Activated CD4-positive, alpha-beta T cell treated with anti-CD3 and anti-CD28 coated beads, Interleukin-2, Interleukin-4, amounts not matched to agents 100 ng/mL and 50 ng/mL, durations not matched to agents 16 hours and 8 hours (primary cell): ENCODE measurements at regions not wholly inside any gene's neighbourhood (a gene's known extent, or its start where the extent isn't known, plus 50 kb on each side); places are given as distances from the start of the nearest gene placed in this dataset.

ENCODE experiments used
- DNase-seq: peaks from one replicate; pipeline ENCODE4 v3.0.0-alpha.2; 2020; ENCODE audit warnings: low spot score

DNA sequence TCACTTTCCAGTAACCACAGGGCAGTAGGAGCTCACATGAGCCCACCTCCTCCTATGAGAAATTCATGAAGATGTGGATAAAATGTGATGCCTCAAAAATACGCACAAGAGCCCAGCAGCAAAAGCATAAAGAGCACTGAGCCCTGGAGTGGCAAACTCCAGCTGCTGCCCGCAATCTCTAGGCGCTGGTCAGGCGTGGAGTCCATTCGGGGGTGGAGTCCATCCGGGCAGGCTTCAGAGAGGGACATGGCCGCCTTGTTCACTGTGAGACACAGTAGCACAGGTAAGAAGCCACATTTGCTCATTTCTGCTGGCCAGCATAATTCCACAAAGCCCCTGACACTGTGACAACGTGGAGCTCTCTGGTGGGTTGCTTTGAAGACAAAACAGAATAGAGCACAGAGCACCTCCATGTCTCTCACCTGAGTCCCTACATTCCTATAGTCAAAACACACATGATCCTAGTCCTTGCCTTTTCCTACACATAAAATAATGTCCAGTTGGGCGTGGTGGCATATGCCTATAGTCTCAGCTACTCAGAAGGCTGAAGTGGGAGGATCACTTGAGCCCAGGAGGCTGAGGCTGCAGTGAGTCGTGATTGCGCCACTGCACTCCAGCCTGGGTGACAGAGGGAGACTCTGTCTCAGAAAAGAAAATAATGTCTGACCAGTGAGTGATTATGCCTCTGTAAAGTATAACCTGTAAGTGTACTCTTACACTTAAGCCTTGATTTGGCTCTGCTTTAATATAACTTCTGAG, 365.2 kb downstream of the GADD45G start:
- DNase-seq, result no peak

DNA sequence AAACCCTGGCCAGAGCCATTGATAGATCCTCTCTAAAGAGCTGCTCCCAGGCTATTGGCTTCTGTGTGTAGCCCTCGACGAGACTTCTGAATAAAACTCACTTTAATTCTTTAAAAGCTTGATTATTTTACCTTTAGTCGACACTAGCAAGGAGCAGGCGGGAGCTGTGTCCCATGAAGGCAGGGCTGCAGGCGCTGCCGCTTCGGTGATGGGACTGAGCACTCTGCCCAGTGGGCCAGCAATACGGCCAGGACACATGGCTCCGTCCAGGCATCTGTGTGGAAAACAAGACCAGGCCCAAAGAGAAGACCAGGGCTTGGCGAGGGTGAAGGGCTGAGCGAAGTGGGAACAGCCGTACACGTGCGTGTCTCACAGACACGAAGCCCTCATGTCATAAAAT, 365.9 kb downstream of the GADD45G start:
- no peak for DNase-seq

DNA sequence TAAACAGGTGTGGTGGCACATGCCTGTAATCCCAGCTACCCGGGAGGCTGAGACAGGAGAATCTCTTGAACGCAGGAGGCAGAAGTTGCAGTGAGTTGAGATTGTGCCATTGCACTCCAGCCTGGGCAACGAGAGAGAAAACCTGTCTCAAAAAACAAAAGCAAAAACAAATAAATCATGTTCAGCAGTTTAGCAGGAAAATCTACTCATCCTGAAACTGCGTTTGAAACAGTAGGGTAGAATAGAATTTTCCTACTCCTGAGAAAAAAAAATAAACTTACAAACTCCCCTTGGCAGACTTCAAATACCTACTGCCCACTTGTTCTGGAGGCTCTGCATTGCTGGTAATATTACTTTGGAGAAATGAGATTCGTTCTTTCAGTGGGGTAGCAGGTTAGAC, 367.7 kb downstream of the GADD45G start:
- DNase-seq, result peak; percentile 57

- no peak for DNase-seq
Measured at GRCh38 chr9:89974582-89974981, 369.8 kb downstream of the GADD45G start.

- no peak for DNase-seq
Measured at GRCh38 chr9:89975024-89975423, 370.2 kb downstream of the GADD45G start.

- no peak for DNase-seq
Measured at GRCh38 chr9:89975630-89976029, 370.8 kb downstream of the GADD45G start.

DNA sequence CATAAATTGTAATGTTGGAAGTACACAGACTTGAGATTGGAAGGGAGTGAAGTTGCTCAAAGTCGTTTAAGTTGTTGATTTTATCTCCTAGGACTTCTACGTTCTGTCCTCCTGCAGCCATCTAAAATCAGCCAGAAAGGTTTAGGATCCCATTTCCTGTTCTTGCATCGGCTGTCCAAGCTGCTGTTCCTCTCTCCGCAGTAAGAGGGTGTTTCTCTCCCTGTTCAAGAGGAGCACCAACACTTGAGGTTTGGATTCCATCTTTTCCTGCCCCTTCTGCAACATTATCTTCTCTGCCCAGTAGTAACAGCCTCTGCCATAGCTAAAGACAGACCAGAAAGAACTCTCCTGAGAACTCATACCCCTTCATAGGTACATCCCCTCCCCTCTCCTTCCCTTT, 373.4 kb downstream of the GADD45G start:
- no peak for DNase-seq

DNA sequence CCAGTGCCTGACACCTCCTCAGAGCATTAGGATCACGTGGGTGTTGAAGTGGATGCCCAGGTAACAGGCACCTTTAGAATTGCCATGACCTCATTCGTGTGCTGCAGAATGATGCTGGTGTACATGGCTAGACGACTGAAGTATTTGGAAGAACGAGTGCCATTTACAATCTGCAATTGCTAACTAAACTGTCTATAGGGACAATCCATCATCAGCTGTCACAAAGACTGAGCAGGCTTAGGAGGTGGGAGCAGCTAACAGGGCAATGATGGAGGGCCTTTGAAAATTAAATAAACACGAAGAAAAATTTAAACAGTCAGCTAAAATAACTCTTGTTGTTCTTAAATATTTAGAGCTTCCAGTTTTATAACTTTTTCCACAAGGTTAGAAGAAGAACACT, 375.8 kb downstream of the GADD45G start:
- DNase-seq, result no peak

DNA sequence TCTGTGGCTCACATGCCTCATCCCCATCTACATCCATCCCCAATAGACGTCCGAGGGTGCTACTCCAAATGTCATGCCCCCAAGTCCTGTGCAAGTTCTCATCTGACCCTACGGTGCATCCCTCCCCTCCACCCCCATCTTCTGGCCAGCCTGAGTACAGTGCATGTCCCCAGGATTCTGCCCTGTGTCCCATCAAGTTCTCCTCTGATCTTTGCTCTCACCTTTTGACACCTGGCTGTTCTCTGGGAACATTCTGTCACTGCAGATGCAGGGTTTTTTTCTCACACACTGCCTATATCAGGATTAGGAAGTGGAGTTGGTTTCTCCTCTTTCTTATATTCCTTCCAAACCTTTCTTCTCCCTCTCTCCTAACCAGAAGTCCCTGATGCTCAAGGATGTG, 377.2 kb downstream of the GADD45G start:
- DNase-seq, result no peak

DNA sequence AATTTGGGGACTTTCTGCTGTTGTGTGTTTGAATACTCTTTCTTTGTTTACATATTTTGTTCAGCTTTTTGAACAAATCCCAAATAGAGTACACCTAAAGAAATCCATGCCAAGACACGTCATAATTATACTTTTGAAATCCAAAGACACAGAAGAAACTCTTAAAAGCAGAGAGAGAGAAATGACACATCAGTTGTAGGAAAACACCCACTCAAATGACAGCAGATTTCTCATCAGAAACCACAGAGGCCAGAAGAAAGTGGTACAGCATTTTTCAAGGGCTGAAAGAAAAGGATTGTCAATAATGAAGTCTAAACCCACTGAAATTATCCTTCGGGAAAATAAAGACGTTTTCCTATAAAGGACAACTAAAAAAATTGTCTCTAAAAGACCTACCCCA, 378.6 kb downstream of the GADD45G start:
- DNase-seq, result peak; percentile 77

DNA sequence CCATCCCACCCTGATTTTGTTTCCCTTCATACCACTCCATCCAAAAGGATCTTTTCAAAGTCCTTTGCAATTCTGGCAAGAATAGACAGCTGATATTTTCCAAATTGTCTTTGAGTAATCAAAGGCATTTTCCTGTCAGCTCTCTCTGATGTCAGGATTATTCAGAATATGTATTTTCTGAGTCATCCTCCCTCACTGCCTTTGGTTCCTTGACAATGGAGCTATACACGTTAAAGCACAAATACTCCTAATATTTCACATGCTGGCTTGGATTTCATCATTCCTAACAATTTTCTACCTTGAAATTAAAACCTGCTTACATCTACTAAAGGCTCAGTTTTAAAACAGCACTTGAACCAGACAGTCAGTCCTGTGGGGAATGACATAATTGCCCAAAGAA, 379.4 kb downstream of the GADD45G start:
- DNase-seq, result peak; percentile 53

DNA sequence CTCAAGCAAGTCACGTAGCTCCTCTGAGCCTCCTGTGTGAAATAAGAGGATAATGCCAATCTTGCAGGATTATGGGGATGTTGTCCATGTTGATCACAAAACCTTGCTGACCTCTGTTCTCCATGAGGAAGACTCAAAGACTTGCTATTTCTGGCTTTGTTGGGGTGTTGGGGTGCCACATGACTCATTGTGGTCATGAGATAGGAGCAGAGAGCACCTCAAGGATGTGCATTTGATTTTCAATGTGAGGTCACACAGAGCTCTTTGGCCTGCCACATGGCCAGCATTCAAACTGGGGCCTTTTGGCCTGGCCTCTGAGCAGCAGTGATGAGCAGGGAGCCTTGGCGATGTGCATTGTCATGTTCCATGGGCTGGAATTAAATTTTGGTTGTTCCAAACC, 380.3 kb downstream of the GADD45G start:
- no peak for DNase-seq

GRCh38 chr9:89986190-89986589, 381.4 kb downstream of the GADD45G start:
- peak; percentile 42 for DNase-seq

- DNase-seq, result no peak
Measured at GRCh38 chr9:89988458-89988857, 383.6 kb downstream of the GADD45G start.

GRCh38 chr9:89991204-89991790, 386.5 kb downstream of the GADD45G start:
- no peak for DNase-seq

- DNase-seq, result no peak
Measured at GRCh38 chr9:89992326-89993198, 387.8 kb downstream of the GADD45G start.

GRCh38 chr9:89993678-89994630, 389.1 kb downstream of the GADD45G start:
- no peak for DNase-seq

DNA sequence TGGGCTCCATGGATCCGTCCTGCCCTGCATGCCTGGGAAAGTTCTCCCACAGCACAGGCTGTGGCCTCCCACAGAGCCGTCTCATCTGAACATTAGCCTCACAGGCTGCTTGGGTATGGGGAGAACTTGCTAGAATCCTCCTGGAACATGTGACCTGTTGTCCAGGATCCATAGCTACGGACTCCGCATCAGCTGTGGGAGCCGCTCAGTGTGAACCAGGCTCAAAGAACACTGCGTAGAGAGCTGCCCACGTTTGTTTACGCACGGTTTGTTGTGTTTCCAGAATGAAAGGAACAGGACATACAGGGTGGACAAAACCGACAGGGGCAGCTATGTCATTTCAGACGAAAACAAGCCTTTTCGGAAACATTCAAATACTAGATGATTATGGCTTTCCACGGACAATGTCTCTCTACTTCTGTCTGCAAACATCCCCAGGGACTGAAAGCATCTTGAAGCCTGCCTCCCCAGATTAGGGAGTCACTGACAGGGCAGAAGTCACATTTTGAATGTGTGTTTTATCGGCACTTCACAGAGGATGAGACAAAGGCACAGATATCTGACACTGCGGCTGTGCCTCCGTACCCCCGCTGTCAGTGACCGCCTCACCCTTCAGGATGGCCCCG, 390.3 kb downstream of the GADD45G start:
- no peak for DNase-seq

DNA sequence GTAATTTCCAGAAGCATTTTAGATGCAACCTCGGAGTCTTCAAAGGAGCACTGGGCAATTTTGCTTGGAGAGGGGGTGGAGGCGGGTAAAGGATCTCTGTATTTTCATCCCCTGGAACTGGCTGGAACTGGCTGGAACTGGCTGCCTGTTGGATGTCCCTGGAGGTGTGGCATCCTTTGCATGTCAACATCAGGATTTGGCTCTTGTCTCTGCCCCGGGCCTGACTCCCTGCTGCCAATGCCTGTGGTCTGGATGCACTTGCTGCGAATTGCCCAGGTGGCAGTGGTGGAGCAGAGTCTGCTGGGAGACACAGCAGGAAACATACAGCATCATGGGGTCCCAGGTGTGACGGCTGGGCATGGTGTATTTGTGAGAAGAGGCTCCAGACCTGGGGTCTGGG, 391.3 kb downstream of the GADD45G start:
- DNase-seq, result no peak

GRCh38 chr9:89996773-89997172, 392.0 kb downstream of the GADD45G start:
- no peak for DNase-seq

DNA sequence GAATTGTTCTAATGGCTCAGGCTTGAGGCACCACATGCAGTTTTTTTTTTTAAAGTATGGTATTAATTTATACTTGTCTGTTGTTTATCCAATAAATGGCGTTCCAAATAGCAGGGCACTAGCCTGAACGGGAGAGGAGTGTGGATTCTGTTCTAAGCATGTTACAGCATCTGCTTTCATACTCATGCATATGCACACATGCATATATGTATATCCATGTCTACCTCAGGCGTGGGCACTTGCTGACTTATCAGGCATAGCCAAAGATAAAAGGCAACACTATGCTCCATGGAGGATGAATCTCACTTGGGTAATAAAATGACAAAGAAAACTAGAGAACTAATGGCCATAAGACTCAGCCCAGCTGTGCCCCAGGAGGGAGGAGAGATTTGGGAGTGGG, 393.8 kb downstream of the GADD45G start:
- no peak for DNase-seq
